Effector memory CD4-positive, alpha-beta T cell (primary cell): ENCODE measurements at regions not wholly inside any gene's neighbourhood (a gene's known extent, or its start where the extent isn't known, plus 50 kb on each side); places are given as distances from the start of the nearest gene placed in this dataset.

Experiments used
- DNase-seq, 3 donors: peaks; one replicate each; pipeline ENCODE4 v3.0.0-alpha.2; 2020
- H3K27ac ChIP-seq: 2 replicates; pipeline ENCODE4 v1.7.0; 2013; ENCODE audit warnings: mild to moderate bottlenecking, low read length, moderate library complexity; ENCODE audit not compliant: insufficient read depth, poor library complexity, severe bottlenecking
- H3K27me3 ChIP-seq: replicated peaks from 2 replicates; pipeline ENCODE4 v1.7.0; 2013; ENCODE audit warnings: mild to moderate bottlenecking, low read length; ENCODE audit not compliant: insufficient read depth, control insufficient read depth, poor library complexity, severe bottlenecking
- H3K36me3 ChIP-seq: 2 replicates; pipeline ENCODE4 v1.7.0; 2013; ENCODE audit warnings: mild to moderate bottlenecking, low read length, moderate library complexity; ENCODE audit not compliant: control insufficient read depth, insufficient read depth
- H3K4me1 ChIP-seq: 2 replicates; pipeline ENCODE4 v1.7.0; 2013; ENCODE audit warnings: low read length, mild to moderate bottlenecking; ENCODE audit not compliant: control insufficient read depth, insufficient read depth, poor library complexity, severe bottlenecking
- H3K4me3 ChIP-seq: 2 replicates; pipeline ENCODE4 v1.7.0; 2013; ENCODE audit warnings: low read length, low read depth, mild to moderate bottlenecking; ENCODE audit not compliant: insufficient read depth, poor library complexity, severe bottlenecking
- H3K9me3 ChIP-seq: 2 replicates; pipeline ENCODE4 v1.7.0; 2013; ENCODE audit warnings: mild to moderate bottlenecking, low read length, moderate library complexity; ENCODE audit not compliant: control insufficient read depth

DNA sequence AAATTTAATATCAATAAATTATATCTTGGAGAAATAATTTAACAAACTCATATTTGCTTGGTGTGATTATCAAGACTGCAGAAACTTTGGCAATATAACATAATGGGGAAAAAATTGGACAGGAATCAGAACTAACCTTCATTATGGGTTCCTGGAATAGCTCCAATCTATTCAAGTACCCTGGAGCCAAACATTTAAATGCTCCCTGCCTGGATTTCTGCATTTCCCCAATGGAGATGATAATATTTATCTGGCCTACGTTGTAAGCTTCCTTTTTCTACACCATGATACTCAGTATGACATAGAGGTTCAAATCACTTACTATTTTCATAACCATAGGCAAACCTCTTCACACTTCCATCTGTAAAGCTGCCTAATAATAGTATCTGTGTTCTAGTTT is 326.8 kb downstream of the TRIML1 start:
- Histone ChIP-seq H3K27me3 (no peaks in the 10 kb centered on the region), H3K4me3 (no peak overlapping the region), H3K4me1 (no peaks in the 10 kb centered on the region), H3K27ac (no peak overlapping the region), H3K9me3 (no peaks in the 10 kb centered on the region), H3K36me3 (no peaks in the 10 kb centered on the region)
- no peak for DNase-seq

DNA sequence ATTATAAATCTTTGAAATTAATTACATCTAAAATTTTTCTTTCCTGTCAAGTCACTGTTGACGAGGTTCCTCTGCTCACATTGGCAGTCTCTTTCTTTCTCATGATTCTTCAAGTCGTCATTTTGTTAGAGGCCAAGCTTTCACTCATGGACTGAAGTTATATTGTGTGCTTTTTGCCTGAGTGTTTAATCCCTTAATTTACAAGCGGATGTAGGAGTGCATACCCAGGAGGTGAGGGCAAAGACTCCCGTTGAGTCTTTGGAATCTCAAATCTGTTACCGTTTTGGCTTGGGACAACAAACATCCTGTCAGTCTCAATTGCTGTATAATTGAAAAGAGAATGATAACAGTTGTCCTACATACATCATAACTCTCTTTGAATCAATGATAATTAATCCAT is 345.0 kb downstream of the TRIML1 start:
- Histone ChIP-seq H3K4me3 (no peak overlapping the region), H3K36me3 (no peaks in the 10 kb centered on the region), H3K9me3 (peaks cover 4% of the 10 kb centered on the region), H3K27me3 (no peaks in the 10 kb centered on the region), H3K27ac (no peak overlapping the region), H3K4me1 (no peaks in the 10 kb centered on the region)
- no peak for DNase-seq

DNA sequence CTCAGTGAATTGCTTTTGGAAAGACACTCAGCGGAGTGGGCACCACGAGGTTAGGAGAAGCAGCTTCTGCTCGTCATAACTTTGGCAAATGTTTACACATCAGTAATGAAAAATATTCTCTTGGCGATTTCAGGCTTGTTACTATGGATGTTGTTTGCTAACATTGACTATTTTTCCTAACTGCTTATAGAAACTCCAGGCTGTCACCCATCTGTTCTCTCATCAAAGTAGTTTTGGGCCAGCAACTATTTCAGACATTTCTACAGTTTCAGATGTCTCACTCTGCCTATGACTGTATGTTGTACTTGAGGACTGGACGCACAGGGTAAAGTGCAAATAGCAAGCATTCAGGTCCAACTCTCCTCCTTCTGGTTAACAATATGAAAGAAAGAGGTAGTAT is 346.7 kb downstream of the TRIML1 start:
- no peaks in the 10 kb centered on the region for H3K4me1 ChIP-seq
- no peaks in the 10 kb centered on the region for H3K27me3 ChIP-seq
- H3K9me3 ChIP-seq: no peaks in the 10 kb centered on the region
- no peak for DNase-seq
- no peak overlapping the region for H3K4me3 ChIP-seq
- no peak overlapping the region for H3K27ac ChIP-seq
- no peaks in the 10 kb centered on the region for H3K36me3 ChIP-seq

DNA sequence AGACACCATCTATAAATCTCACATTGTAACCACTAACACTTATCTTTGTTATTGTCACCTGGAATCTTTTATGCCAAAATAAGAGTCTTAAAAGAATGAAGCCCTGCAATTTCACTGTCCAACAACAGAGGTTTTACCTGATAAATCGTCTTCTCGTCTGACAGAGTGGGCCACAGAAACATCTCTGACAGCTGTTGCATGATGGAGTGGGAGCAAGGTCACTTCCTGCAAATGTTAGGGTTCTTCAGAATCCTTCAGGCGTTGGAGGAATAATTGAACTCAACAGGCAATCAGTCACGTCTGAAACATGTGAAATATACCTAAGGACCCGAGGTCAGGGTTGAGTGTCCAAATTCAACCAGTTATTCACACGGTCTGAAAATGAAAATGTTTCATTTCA is 353.6 kb downstream of the TRIML1 start:
- no peaks in the 10 kb centered on the region for H3K27me3 ChIP-seq
- H3K9me3 ChIP-seq: no peaks in the 10 kb centered on the region
- H3K27ac ChIP-seq: no peak overlapping the region
- no peaks in the 10 kb centered on the region for H3K36me3 ChIP-seq
- H3K4me3 ChIP-seq: no peak overlapping the region
- no peak for DNase-seq
- H3K4me1 ChIP-seq: no peaks in the 10 kb centered on the region

DNA sequence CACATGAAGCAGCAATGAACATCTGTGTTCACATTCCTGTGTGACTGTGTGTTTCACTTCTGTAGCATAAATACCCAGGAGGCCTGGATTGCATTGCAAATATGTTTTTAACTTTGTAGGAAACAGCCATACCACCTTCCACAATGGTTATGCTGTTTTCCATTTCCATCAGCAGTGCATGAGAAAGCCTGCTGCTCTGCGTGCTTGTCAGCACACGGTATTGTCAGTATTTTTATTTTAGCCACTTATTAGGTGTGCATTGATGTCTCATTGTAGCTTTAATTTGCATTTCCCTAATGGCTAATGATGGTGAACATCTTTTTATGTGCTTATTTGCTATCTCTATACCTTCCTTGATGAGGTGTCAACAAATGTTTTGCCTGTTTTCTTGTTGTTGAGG is 355.9 kb downstream of the TRIML1 start:
- no peaks in the 10 kb centered on the region for H3K4me1 ChIP-seq
- H3K27me3 ChIP-seq: no peaks in the 10 kb centered on the region
- no peak for DNase-seq
- no peak overlapping the region for H3K27ac ChIP-seq
- no peaks in the 10 kb centered on the region for H3K36me3 ChIP-seq
- H3K4me3 ChIP-seq: no peak overlapping the region
- no peaks in the 10 kb centered on the region for H3K9me3 ChIP-seq

DNA sequence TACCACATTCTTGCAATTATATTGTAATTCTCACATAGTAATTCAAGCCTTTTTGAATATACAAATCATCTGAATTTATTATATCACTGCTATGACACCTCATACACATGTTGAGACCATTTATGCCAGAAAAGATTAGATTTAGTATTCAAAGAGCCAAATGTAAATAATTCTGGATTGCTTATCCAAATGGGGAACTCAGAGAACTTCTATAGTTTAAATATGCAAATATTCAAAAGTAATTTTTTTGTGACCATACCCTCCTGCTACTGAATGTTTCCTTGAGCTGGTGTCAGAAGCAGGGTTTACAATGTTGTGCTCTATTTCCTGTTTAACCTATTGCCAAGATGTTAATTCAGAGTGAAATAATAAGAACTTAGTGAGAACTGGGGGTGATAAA is 372.2 kb downstream of the TRIML1 start:
- Histone ChIP-seq H3K4me3 (no peak overlapping the region), H3K4me1 (no peaks in the 10 kb centered on the region), H3K27ac (no peak overlapping the region), H3K36me3 (no peaks in the 10 kb centered on the region), H3K27me3 (no peaks in the 10 kb centered on the region), H3K9me3 (no peaks in the 10 kb centered on the region)
- no peak for DNase-seq

DNA sequence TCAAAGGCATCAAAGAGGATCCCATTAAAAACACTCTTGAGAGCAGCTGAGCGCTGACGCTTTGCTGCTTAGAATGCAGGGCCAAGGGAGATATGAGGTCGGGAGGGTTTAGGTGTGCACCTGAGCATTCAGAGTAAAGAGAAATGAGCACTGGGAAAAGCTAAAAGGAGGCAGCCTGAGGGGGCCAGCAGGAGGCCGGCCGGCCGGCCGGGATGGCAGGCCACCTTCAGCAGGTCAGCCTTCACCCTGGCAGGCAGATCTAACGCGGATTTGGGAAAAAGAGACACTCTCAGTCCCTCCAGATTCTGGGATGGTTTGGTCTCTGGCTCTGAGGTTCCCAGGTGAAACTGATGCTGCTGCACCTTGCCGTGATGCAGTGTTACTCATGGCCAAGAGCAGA is 393.5 kb downstream of the TRIML1 start:
- no peaks in the 10 kb centered on the region for H3K4me1 ChIP-seq
- no peaks in the 10 kb centered on the region for H3K9me3 ChIP-seq
- DNase-seq: no peak
- H3K27ac ChIP-seq: no peak overlapping the region
- no peak overlapping the region for H3K4me3 ChIP-seq
- H3K36me3 ChIP-seq: no peaks in the 10 kb centered on the region
- H3K27me3 ChIP-seq: no peaks in the 10 kb centered on the region

DNA sequence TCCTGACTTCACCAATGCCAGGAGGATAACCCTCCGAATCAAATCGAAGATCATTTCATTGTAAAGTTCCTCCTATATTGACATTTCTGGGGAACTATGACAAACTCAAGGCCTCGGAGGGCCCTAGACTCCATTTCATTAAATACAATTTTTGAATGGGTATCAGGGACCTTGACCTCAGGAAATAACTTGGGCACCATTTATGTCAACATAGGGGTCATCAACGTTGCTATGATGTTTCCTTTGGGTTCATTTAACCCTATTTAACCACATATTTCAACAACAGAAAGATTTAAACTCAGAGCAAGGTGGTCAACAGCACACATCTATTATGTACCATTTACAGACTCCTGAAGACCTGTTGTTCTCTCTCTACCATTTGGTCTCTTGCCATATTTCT is 395.1 kb downstream of the TRIML1 start:
- Histone ChIP-seq H3K4me1 (no peaks in the 10 kb centered on the region), H3K9me3 (no peaks in the 10 kb centered on the region), H3K36me3 (no peaks in the 10 kb centered on the region), H3K4me3 (no peak overlapping the region), H3K27me3 (no peaks in the 10 kb centered on the region), H3K27ac (no peak overlapping the region)
- DNase-seq: no peak

DNA sequence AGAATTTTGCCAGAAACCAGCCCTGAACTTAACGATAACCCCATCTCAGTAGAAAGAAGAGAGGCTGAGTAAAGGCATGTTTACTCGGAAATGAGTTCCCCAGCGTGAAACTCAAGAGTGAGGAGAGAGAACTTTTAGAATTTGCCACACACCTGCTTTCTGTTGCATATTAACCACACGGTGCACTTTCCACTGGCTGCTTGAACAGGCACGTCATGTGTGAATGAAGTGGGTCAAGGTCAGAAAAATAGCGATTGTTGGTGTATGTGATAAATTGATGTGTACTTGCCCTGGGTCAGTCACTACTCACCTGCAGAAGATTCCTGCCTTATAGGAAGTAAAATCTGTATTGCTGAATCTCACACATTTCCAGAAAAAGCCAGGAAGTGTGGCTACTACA is 395.7 kb downstream of the TRIML1 start:
- no peak for DNase-seq
- Histone ChIP-seq H3K4me1 (no peaks in the 10 kb centered on the region), H3K4me3 (no peak overlapping the region), H3K9me3 (no peaks in the 10 kb centered on the region), H3K27ac (no peak overlapping the region), H3K36me3 (no peaks in the 10 kb centered on the region), H3K27me3 (no peaks in the 10 kb centered on the region)

DNA sequence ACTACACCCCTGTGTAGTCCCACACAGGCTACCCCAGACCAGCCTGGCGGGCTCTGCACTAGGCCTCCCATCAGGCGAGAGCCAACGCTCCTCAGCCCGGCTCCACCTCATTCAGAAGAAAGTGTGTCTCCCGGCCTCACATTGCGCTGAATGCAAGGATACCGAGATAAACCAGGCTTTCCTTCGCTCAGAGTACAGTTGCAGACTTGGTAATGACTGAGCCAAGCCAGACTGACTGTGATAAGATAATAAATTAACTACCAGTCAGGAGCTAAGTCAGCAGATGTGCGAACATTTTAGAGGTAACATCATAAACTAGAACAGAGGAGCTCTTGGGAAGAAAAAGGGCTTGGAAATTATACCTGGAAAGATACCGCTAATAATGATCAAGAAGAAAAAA is 397.6 kb downstream of the TRIML1 start:
- no peaks in the 10 kb centered on the region for H3K36me3 ChIP-seq
- H3K4me1 ChIP-seq: no peaks in the 10 kb centered on the region
- H3K27ac ChIP-seq: no peak overlapping the region
- H3K4me3 ChIP-seq: no peak overlapping the region
- no peaks in the 10 kb centered on the region for H3K9me3 ChIP-seq
- H3K27me3 ChIP-seq: no peaks in the 10 kb centered on the region
- no peak for DNase-seq

DNA sequence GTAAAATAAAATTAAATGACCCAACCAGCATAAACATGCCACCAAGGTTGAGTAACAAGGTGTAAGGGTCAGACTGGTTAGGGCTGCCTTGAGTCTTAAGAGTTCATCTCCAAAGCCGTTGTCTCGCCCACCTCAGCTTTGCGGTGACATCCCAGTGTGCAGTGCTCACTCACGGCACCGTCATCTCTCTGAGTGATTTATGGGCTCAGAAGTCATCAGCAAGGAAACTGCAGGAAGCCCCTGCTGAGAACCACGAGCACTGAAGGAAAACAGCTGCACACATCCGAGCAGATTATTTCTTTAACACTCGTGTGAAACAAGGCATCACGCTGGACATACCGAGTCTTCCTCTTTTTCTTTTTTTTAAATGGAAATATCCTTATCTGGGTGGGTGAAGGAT is 411.1 kb downstream of the TRIML1 start:
- Histone ChIP-seq H3K36me3 (no peaks in the 10 kb centered on the region), H3K4me3 (no peak overlapping the region), H3K27me3 (no peaks in the 10 kb centered on the region), H3K27ac (no peak overlapping the region), H3K4me1 (no peaks in the 10 kb centered on the region), H3K9me3 (no peaks in the 10 kb centered on the region)
- DNase-seq: no peak
